Fibroblast of skin of left biceps (primary cell): ENCODE measurements at regions not wholly inside any gene's neighbourhood (a gene's known extent, or its start where the extent isn't known, plus 50 kb on each side); places are given as distances from the start of the nearest gene placed in this dataset.

Experiments used
- DNase-seq, 2 experiments: peaks; one replicate each; pipeline ENCODE4 v3.0.0-alpha.2; 2013; ENCODE audit warnings: low read depth in 2 of 2

DNA sequence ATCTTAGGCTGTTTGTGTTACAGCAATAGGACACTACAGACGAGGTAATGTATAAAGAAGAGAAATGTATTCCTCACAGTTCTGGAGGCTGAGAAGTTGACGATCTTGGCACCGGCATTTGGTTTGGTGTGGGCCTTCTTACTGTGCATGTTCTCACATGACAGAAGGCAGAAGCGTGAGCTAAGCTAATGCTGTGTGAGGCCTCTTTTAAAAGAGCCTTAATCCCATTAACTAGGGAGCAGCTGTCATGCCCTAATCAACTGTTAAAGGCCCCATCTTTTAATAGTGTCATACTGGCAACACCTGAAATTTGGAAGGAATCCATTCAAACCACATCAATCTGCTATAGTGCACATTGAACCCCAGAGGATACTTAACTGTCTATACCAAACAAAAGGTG is 992.9 kb downstream of the GALC start:
- no peak for DNase-seq

GRCh38 chr14:86999036-86999435 is 993.9 kb downstream of the GALC start:
- peak; percentile 80 to 87 for DNase-seq

DNA sequence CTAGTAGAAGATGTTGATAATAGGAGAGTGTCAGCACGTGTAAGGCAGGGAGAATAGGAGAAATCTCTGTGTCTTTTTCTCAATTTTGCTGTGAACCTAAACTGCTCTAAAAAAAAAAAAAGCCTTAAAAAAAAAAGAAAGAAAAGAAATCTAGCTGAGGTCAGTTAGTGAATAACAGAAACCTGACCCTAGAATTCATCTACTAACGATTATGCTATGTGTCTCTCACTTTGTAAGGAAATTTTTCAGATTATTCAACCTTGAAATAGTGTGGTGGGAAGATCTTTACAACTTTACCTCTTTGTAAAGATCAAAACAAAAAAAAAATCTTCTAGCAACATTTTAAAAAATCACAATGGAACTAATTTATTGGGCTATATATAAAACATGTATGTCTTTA is 995.7 kb downstream of the GALC start:
- no peak for DNase-seq

DNA sequence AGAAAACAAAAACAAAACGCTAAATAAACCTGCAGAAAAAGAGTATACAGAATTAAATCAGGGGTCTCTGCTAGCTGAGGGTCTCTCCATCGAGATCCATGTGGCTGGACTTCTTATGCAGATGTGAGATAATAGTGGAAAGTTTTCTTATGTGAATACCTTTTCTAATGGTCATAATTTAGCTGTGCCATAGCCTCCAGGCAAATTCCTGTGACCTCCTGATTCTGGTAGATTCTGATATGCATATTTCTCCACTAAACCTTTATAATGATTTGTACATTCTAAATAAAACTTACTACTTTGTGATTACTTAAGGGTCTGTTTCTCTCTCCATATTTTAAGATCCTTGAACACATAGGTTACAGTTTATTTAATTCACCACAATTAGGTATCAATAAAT is 1002.6 kb downstream of the GALC start:
- no peak for DNase-seq

DNA sequence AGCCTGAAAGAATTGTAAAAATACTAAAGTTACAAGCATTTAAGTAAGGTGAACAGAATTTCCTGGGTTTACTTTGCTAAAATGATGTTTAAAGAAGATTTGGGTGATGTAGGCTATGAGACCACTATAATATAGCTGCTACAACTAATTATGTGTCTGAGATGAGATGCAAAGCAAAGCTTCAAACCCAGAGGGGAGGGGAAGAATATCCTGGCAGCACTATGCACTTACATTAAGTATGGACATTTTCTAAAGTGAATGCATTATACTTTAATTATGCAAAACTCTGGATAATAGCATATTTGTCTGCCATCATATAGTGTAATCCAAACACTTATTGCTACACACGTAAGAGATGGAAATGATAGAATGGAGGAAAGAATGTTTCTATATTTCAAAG is 1003.7 kb downstream of the GALC start:
- DNase-seq, result no peak

DNA sequence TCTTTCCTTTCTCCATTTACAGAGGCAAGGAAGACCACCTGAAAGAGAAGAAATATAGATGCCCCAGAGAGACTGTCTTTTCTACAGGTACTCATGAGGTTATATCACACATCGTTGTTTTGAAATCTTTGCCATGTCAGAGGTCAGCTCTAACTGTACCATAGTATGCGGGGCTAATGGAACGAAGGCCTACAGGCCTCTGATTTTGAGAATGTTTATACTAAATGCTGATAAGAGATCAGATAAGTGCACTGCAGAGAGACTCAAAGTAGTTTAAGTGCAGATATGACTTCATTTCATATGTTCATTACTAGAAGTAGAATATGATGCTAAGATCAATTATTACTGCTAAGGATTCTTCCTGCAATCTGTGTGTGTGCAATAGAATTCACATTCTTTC is 1005.0 kb downstream of the GALC start:
- no peak for DNase-seq

DNA sequence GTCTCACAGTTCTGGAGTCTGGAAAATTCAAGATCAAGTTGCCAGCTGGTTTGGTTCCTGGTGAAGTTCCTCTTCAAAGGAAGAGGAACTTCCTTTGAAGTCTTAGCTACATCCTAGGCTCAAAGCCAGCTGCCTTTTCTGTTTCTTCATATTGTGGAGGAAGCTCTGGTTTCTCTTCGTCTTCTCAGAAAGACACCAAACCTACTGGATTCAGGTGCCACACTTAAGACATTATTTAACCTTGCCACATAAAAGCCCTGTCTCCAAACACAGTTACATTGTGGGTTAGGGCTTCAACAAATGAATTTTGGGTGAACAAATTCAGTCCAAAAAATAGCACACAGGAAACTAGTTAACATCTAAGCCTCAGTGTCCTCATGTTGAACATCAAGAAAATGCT is 1019.8 kb downstream of the GALC start:
- no peak for DNase-seq

- DNase-seq, result no peak
Observed at GRCh38 chr14:86971292-86971691, 1021.7 kb downstream of the GALC start.

- DNase-seq, result no peak
Observed at GRCh38 chr14:86961106-86961716, 1031.8 kb downstream of the GALC start.

DNA sequence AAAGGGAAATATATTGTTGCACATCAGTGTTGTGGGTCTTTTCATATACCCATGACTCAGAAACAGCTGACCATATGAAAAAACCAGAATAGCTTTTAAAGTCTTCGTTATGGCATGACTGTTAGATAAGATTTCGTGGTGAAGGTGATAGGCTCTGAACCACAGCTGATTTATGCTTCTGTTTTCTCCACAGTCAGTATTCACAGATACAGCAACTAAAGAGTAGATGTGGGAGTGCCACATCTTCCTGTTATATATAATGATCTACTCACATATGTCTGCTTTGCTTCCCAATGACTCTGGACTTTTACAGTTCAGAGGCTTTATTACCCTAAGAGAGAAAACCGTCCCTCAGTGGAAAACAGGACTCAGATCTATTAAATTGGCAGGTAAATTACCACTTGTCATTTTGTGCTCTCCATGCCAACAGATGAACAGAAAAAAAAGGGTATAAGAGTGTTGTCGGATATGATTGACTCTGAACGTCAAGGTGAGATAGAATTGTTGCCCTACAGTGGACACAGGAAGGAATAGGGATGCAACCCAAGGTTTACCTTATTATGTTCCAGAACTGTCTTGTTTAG is 1037.1 kb downstream of the GALC start:
- DNase-seq, result no peak

- no peak for DNase-seq
Observed at GRCh38 chr14:86954623-86955022, 1038.4 kb downstream of the GALC start.

- no peak for DNase-seq
Observed at GRCh38 chr14:86946446-86946845, 1046.5 kb downstream of the GALC start.

DNA sequence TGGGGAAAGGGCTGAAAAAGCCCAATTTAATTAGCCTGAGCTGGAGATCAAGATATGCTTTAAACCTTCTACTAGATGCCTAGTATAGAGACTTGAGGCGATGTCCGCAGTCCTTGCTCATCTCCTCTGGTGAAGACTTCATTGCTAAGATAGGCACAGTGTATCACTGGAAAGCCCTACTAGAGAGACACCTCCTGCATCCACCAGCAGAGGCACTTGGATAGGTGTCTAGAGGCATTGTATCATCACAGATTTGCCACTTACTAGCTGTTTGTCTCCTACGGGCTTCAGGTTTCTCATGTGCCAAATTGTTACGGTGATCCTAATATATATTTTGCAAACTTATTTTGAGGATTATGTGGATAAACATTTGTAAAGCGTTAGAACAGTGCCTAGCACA is 1048.5 kb downstream of the GALC start:
- no peak for DNase-seq

DNA sequence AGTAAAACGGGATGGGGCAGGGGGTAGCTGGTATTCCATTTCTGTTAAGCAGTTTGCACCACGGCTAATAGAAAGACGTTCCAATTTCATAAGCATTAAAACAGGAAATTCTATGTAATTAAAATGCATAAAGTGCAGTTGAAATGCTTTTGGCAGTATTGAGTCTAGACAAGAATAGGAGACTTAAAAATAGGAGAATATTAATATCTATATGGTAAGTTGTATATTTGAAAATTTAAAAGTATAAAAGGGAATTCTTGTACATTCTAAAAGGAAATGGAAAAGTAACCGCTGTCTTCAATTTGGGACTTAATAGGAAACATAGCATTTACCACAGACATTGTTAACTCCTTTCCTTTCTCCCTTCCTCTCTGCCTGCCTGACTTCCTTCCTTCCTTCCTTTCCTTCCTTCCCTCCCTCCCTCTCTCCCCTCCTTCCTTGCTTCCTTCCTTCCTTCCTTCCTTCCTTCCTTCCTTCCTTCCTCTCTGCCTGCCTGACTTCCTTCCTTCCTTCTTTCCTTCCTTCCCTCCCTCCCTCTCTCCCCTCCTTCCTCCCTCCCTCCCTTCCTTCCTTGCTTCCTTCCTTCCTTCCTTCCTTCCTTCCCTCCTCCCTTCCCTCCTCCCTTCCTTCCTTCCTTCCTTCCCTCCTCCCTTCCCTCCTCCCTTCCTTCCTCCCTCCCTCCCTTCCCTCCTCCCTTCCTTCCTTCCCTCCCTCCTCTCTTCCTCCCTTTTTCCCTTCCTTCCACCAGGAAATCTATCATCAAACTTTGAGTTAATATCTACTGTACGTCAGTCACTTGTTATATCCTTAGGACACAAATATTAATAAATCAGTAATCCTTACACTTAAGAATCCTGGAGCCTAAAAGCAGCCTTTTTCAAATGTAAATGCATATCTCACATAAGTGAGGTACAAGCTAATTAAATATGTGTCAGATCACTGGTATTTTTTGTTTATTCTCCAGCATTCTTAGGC is 1049.3 kb downstream of the GALC start:
- DNase-seq, result no peak

GRCh38 chr14:86942936-86943335 is 1050.0 kb downstream of the GALC start:
- DNase-seq, result no peak

GRCh38 chr14:86940106-86940505 is 1052.9 kb downstream of the GALC start:
- DNase-seq, result no peak

DNA sequence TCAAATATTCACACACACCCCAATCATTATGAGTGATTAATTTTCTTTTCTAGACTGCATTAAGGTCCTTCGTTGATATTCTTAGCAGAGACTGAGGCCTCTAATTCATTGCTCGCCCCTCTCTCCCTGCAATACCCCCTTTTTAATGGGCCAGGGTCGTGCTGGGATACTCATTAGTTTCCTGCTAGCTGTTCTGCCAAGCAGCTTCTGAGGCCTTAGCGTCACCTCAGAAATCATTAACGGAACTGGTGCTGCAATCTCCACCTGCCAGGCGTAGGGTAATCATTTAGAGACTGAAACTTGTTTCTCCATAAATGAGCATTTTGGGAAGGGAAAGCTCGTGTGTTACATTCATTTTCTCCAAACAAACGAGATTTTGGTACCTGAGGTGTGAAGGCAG is 1054.7 kb downstream of the GALC start:
- DNase-seq, result no peak

DNA sequence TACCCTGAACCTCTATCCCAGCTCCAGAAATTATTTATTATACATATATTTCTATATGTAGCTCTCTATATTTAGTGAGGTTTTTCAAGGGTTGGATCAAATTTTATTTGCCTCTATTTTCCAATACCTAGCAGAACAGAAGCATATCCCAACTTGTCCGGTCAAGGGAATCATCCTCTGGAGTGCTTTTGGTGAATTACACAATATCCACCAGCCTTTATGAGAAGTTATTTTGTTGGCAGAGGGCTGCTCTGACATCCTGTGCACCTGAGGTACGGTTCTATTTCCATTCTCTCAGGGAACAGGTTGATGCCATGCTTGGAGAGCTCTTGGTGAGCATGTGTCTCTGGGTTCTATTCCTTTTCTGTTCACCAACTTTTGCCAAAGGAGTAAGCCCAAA is 1056.4 kb downstream of the GALC start:
- DNase-seq, result no peak

GRCh38 chr14:86935241-86935885 is 1057.6 kb downstream of the GALC start:
- DNase-seq, result peak; percentile 18 to 47

- DNase-seq, result no peak
Observed at GRCh38 chr14:86933958-86934595, 1058.9 kb downstream of the GALC start.

- no peak for DNase-seq
Observed at GRCh38 chr14:86933460-86933859, 1059.5 kb downstream of the GALC start.

GRCh38 chr14:86915406-86915805 is 1077.6 kb downstream of the GALC start:
- peak; percentile 70 to 78 for DNase-seq
